Hepatic stellate cell (primary cell): ENCODE measurements at regions not wholly inside any gene's neighbourhood (a gene's known extent, or its start where the extent isn't known, plus 50 kb on each side); places are given as distances from the start of the nearest gene placed in this dataset.
"Not testable (repeated sequence)": the region's sequence is repeated elsewhere in the genome, so short reads cannot be mapped to it uniquely, and the experiment has no call there.

Source experiments
- DNase-seq: peaks from one replicate; pipeline ENCODE4 v3.0.0; 2011; ENCODE audit warnings: low spot score

DNA sequence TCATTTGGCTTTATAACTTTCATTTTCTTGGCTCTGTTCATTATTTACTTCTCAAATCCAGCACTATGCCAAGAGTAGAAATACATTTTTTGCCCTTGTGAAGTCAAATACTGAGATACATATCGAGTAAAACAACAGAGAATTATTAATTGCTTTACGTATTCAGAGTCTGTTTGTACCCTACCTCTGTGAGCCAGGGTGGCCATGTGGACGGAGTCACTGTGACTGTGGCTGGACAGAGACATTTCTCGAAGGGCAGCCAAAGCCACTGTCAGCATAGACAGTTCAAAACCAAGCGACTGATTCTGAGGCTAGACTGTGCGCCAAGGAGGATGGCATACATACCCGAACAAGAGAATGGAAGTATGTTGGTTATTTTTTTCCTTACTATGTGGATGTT is 391.0 kb upstream of the PROX1 start:
- no peak for DNase-seq

- no peak for DNase-seq
Observed at GRCh38 chr1:213598263-213598662, 389.5 kb upstream of the PROX1 start.

GRCh38 chr1:213600879-213601278 is 386.9 kb upstream of the PROX1 start:
- DNase-seq, result no peak

GRCh38 chr1:213601705-213602104 is 386.1 kb upstream of the PROX1 start:
- DNase-seq, result not testable (repeated sequence)

DNA sequence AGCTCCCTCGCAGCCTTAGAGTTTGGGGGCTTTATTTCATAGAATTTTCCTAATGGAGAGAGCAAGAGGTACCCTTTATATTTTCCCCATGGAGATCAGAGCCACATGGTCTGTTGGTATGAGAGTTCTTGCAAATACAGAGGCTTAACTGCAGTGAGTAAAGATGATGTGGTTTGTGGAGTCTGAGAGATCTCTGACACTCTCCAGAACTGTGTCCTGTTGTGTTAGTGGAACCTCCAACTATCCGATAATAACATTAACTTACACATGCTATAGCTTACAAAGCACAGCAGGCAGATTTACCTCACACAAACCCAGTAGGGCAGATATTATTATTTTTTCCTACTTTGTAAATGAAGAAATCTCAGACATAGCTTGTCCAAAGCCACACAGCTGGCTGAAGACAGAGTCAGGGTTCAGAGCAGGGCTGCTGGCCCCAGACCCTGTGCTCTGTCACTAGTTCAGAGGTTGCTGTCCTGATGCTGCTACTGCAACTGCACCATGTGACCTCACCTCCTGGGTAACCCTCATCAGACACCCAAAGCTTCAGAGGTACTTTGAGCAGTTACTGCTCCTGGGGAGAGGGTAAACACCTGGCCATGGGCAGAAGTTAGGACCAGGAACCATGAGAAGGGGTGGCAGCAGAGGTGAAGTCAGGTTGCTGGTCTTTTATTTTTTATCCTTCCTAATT is 384.8 kb upstream of the PROX1 start:
- DNase-seq, result no peak

DNA sequence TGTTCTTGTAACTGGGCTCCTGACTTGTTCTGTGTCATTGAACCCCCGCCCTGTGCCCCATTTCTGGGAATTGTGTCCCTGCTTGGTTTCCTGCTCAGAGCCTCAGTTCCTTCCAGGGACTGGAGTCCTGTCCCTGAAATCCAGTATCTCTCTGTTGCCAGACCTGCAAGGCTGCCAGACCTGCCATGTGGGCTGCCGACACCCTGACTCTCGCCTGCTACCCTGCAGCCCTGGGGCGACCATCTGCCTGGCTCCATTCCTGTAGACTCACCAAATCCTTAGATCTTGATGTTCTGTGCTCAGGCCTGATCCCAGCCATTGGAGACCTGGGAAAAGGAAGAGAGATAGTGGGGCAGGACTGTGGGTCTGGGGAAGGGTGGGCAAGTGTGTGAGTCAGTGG is 383.3 kb upstream of the PROX1 start:
- DNase-seq, result no peak

DNA sequence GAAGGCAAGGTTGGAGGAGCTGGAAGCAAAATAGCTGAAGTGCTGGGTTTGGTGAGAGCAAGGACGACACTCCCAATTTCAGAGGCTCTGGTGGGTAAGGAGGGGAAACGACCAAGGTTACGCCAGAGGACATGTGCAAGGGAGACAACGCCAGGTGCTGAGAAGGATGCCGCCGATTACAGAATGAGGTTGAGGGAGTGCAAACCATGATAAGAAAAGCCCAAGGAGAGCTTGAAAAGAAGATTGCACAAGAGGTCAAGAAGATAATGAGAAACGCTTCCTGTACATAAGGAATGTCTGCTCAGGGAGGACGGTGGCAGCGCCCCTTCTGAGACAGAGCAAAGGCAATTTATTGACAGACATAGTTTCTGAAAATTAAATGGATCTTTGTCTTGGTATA is 382.0 kb upstream of the PROX1 start:
- no peak for DNase-seq

DNA sequence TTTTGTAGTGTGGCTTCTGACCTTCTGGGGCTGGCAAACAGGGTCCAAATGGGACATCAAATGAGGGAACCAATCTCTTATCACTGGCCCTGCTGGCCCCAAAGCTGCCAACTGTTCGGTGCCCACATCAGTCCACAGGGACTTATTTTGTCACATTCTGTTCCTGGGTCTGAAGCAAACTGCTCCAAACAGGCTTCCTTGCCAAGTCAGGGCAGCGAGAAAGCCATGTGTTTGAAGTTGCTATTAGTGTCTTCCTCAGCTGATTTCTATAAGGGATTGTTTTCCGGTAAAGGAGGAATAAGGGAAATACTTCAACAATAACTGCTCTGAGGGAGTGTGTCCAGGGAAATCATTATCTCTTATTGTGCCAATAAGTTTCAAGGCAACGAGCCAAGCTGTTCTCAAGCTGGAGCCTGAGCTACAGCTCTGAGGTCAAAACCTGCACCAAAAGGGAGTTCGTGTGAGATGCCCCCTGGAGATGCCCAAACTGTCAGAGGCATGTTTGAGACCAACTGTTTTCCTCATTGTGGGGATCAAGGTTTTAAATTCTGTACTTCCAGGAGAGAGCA is 381.4 kb upstream of the PROX1 start:
- DNase-seq, result no peak

GRCh38 chr1:213613549-213613948 is 374.2 kb upstream of the PROX1 start:
- DNase-seq, result no peak

DNA sequence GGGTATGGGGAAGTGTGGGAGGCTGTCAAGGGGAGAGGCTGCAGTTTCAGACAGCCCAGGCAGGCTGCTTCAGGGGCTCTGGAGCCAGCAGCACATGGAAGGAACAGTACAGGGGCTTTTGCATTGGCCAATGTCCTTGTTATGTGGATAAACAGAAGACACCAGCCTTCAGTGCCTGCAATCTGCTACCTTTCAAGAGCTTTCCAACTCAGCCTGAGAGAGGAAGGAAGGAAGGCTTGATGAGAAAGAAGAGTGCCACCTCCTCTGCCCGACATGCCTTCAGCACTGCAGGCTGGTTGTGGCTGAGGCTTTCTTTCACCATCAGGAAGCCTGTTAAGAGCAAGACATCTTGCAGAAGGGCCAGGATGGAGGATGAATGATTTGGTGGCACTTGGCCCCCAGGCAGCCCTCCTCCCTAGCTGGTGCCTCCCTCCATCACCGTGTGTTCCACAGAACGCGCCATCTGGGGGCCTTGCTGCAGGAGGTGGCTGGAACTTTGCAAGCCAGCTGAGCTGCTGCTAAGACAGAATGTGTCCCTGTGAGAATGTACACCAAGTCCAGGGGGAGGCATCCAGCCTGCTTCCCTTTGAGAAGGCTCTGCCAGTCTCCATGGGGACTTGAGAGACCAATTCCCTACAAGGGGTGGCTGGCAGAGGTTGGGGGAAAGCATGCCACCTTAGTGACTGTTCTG is 372.4 kb upstream of the PROX1 start:
- no peak for DNase-seq

DNA sequence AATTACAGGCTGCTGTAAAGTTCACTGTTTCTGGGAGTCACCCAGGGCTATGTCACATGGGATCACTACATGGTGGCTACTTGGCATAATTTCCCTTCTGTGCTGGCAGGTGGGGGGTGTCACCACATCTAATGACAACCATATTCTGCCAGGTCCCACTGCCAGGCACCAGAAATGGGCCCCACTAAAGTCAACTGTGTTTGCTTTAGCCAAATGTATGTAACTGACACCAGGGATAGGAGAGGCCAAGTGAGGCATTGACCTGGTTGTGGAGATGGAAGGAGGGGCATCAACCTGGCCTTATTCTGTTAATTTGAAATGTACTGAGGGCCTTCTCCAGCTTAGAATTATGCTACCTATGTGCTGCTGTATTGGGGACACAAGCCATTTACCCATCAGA is 370.6 kb upstream of the PROX1 start:
- no peak for DNase-seq

DNA sequence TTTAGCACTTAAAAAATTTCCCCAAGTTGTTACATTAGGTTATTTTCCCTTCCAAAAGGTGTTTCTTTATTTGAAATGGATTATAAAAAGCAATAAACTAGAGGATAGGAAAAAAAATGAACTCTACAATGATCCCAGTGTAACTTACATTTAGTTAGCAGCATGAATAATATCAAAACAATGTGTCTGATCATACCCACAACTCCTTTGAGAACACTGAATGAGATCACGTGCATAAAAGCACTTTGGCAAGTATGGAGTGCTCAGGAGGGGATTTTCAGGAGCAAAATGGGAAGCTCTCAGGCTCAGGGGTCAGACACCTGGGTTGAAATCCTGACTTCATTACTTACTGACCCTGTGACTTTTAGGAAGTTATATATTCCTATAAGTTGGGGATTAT is 369.7 kb upstream of the PROX1 start:
- DNase-seq, result no peak

GRCh38 chr1:213619026-213619425 is 368.7 kb upstream of the PROX1 start:
- DNase-seq, result no peak

DNA sequence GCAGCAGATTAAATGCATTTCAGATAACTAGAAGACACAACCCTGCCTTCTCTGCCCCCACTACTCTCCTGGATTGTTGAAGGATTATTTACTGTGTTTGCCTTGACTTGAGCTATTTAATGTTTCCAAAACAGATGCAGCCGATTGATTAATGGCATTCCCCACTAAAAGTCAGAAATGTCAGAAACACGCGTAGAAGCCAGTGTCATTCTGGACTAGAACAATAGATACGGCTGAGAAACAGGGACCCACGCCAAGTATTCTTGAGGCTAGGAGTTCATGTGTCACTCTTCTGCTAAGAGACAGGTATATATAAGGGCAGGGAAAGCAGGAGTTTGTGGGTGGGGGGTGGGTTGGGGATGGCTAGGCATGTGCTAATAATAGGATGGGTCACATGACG is 366.7 kb upstream of the PROX1 start:
- DNase-seq, result no peak

- no peak for DNase-seq
Observed at GRCh38 chr1:213622365-213623063, 365.3 kb upstream of the PROX1 start.

DNA sequence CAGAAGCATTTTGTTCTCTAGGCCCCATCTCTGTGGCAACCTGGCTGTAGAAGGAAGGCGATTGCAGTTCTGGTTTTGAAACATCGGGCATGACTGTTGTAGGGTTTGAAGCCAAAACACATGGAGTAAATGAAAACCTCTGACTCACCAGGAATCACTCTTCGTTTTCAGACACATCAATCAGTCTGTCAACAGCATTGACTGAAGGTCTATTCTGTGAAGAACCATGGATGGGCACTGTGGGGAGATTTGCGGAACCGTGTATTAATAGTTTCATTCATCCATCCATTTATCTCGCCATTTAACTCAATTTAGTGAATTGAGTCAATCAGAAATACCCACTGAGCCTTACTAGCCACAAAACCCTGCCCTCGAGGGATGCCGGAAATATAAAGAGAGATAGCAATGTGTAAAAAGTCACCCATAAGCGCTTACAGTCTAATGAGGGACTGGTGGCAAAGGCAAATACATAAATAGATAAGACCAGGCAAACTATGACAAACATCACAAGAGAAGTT is 364.6 kb upstream of the PROX1 start:
- no peak for DNase-seq

DNA sequence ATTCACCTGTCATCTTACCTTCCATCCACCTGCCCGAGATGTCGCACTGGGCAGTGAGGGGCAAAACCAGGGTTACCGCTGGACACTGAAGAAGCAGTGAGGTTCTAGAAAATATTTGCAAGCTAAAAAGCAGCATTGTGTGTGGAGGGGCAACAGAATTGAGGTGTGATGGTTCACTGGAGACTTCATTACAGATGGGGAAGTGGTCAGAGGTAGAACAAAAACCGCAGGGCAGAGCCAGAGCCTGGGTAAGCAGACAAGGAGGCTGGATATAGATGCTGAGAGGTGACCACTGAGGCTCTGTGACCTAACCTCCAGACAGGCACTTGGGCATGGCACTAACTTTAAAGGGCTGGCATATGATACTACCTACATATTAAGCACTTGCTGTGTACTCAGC is 363.9 kb upstream of the PROX1 start:
- no peak for DNase-seq

DNA sequence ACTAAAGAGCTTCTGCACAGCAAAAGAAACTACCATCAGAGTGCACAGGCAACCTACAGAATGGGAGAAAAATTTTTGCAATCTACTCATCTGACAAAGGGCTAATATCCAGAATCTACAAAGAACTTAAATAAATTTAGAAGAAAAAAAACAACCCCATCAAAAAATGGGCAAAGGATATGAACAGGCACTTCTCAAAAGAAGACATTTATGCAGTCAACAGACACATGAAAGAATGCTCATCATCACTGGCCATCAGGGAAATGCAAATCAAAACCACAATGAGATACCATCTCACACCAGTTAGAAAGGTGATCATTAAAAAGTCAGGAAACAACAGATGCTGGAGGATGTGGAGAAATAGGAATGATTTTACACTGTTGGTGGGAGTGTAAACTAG is 351.0 kb upstream of the PROX1 start:
- DNase-seq, result not testable (repeated sequence)

DNA sequence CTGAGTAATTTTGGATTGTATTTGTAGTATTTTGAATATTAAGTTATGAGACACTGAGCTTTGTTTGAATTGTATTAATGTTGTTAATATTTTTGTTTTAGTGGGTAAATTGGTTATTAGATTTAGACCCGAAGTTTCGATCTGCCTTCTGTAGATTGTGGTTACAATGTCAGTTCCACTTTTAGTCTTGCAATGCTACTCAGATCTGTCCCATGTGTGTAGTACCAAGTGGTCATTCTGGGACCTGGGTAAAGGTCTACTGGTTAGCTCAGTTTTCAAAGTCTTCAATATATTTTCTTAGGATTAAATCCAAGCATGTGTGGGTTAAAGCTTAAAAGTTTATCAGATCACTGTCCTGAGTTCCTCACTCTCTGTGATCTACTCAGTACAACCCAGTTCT is 346.5 kb upstream of the PROX1 start:
- no peak for DNase-seq

- DNase-seq, result no peak
Observed at GRCh38 chr1:213643360-213643759, 344.4 kb upstream of the PROX1 start.

- no peak for DNase-seq
Observed at GRCh38 chr1:213647864-213648650, 339.7 kb upstream of the PROX1 start.

DNA sequence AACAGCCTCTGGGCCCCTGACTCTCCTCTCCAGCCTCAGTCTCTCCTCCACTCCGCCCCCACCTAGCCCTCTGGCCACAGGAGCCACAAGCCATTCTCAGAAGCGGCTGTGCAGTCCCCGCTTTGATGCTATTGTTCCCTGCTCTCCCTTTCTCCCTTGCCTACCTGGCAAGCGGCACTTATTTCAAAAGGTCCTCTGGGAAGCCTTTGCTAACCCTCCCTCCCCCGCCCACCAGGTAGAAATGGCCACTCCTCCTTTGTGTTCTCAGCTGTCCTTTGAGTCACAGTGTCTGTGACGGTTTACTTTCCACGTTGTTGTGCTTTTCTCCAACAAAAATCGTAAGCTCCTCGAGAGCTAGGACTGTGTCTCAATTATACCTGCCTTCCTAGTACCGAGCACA is 338.4 kb upstream of the PROX1 start:
- DNase-seq, result no peak
